Stimulated activated CD4-positive, alpha-beta T cell treated with anti-CD3 and anti-CD28 coated beads, Interleukin-12 subunit alpha, Interleukin-12 subunit beta, amount 100 ng/mL, for 24 hours (primary cell): ENCODE measurements at regions not wholly inside any gene's neighbourhood (a gene's known extent, or its start where the extent isn't known, plus 50 kb on each side); places are given as distances from the start of the nearest gene placed in this dataset.

ENCODE experiments used
- DNase-seq, 2 experiments: peaks; one replicate each; pipeline ENCODE4 v3.0.0-alpha.2; 2020; ENCODE audit warnings: low read depth in 2 of 2

DNA sequence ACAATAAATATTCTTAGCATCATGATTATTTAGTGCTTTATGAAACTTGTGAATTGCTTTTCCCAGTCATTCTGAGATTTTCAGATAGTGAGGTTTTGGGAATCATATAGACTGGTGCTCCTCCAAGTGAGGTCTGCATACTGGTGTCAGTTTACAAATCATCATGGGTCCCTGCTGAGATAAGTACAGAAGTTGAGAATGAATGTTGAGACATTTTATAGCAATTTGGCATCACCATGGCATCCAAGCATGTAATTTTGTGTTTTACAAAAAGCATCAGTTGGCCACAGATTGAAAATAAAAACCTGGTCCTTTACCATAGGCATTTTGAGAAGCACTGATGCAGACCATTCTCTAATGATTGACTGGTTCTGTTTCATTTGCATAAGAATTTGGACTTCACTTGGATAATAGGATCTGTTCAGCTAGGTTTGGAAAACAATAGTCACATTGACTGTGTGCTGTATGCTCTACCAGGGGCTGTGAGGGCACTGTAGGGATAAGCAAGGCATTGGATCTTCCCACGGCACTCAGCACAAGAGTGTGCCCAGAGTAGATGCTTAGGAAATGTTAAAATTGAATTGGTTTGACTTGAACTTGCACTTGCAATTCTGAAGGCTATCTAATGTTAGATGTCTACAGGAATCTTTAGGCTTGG is 79.0 kb upstream of the JUN start:
- no peak for DNase-seq

DNA sequence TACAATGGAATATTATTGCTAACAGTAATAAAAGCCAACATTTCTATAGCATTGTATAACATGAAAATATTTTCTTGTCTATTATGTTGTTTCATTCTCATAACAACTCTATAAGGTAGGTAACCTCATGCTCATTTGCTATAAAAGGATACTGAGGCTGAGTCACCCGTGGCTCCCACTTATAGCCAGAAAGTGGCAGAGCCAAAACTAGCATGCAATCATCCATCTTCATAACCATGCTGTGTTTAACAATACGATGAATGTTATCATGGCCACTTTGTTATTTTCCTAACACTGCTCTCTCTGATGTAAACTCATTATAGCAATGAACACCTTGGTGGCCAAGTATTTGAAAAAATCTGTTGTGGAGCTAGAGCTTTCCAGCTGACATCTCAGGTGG is 80.8 kb upstream of the JUN start:
- DNase-seq = no peak

GRCh38 chr1:58866578-58866977 is 82.7 kb upstream of the JUN start:
- DNase-seq = no peak

- DNase-seq = no peak
Measured at GRCh38 chr1:58869638-58870297, 85.9 kb upstream of the JUN start.

DNA sequence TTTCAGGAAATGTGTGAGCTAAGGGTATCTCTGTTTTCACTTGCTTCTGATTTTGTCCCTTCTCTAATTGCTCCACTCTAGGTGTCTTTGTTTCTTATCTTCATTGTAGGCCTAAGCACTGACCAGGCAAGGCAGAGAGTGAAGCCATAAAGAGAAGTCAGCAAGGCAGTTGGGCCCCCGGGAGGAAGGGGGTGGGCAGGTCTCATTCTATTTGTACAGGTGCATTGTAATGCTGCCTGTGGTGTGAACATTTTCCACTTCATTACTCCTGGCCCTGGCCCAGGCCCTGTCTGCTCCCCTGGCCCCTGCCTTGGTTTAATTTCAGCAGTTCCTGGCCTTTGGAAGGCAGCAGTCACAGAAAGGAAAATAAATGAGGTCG is 86.4 kb upstream of the JUN start:
- DNase-seq = no peak

DNA sequence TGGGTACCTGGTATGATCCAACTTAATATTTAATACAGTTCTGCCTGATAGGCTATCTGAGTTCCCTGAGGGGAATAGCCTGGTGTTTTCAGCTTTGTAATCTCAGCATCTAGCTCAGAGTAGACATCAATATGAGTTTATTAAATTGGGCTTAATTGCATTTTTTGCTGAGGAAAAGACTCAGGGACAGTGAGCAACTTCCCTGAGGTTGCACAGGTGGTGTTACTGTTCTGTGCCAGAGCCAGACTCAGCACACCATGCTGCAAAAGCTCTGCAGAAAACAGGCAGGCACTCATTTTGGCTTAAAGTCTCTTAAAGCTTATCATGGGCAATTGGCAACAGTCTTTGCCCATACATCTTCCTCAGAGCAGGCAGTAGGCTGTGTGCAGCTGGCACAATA is 90.5 kb upstream of the JUN start:
- no peak for DNase-seq

DNA sequence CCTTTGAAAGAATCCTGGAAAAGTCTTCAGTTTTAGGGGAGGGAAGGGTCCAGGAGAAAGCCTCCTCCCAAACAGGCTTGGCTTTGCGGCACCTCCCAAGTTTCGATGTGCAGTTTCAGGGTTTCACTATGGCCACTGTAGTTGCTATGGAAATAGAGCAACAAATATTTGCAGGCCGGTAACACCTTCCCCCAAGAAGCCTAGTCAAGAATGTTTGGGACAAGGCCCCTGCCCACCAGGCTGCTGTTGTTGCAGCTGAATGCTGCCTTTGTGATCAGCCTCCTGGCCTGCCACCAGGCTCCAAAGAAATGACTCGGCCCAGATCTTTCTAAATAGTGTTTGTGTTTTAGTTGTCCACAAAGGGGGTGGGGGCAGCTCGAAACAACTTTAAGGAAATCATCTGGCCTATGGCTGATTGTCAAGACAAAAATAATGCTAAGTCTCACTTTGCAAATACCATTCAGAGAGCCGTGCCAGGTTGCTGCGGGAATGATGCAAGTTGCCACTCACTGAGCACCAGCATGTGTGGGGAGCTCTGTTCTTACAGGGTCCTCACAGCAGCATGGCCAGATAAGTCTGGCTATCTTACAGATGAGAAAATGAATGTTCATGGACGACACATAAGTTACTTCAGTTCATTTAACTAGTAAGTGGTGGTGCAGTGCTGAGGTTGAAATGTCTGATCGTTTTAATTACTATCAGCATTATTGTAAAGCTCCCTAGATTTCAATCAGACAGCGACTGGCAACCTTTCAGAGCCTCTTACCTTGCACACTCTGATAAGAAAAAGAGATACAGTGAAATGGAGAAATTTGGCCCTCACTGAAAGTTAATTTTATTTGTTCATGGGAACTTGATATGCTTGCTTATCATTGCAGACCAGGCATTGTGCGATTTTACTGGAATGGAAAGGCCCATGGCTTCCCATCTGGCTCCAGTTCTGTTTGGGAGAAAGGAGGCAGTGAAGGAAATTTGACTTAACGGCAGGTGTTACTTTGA is 91.2 kb upstream of the JUN start:
- no peak for DNase-seq

DNA sequence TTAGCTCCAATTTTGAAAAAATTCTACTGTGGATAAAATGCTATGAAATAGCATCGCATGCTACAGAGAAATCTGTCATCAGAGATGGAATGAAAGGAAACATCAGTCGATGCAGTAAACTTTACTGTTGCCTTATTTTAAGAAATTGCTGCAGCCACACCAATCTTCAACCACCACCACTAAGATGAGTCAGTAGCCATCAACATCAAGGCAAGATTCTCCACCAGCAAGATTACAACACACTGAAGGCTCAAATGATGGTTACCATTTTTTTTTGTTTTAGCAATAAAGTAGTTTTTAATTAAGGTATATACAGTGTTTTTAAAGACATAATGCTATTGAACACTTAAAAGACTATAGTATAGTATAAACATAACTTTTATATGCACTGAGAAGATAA is 95.6 kb upstream of the JUN start:
- DNase-seq = no peak

DNA sequence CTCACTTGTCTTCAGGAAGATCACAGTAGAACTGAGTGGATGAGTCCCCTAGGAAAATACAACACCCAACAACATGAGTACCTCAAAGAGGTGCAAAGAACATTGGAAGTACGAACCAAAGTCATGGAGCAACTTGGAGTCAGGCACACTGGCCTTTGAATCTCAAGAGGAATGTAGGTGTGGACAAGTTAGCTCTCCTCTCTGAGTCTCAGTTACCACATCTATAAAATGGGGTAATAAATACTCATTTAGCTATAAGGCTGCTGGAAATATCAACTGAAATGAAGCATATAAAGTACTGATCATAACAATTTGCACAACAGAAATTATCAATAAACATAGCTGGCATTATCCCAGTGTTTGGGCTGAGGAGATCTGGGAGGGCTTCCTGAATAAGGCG is 96.7 kb upstream of the JUN start:
- DNase-seq = no peak

- no peak for DNase-seq
Measured at GRCh38 chr1:58881471-58881994, 97.7 kb upstream of the JUN start.

DNA sequence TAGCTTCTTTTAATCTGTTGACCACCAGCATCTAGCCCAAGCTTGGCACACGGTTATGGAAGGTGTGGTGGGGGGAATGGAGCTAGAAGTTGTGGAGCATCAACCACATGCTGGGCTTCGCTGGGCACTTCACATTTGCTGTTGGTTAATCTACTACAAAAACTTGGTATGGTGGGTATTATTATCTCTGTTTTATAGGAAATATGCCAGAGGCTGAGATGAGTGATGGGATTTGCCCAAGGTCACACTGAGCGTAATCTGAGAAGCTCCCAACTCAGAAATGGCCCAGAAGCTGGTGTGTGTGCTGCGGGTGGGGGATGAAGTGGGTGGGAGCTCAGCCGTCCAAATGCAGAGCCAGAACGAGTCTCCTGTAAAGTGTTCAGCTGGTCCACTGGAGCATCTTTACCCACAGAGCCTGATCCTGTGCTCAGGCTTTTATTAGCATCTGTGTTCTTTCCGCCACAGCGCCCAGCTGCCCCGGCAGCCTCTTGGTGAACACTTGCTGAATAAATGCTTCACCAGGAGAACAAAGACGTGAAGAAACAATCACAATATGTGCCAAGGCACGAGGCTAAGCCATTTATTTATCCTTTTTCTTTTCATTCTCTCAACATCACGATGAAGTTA is 98.6 kb upstream of the JUN start:
- no peak for DNase-seq

GRCh38 chr1:58883037-58883887 is 99.4 kb upstream of the JUN start:
- no peak for DNase-seq

DNA sequence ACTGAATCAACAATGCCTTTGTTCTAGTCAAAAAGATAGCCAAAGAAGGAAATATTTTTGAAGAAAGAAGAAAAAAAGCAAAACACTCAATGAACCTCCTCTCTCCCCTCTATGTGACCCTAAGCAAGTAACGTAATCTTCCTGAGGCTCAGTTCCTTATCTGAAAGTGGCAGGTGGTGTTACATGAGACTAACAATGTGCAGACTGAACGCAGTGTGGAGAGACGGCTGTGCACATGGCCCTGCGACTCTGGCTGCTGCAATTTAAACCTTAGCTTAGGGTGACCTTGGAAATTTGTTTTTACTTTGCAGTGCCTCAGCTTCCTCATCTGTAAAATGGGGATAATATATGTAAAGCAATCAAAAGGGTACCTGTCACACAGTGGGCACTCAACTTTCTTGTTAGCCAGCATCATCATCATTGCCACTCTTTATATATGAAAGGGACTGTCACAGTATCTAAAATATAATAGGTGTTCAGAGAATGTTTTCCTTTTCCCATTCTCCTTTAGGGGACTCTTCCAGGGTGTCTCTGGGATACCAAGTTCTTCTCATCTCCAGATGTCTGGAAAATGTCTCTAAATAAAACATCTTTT is 100.1 kb upstream of the JUN start:
- DNase-seq = no peak

- DNase-seq = no peak
Measured at GRCh38 chr1:58884706-58885661, 101.1 kb upstream of the JUN start.

- no peak for DNase-seq
Measured at GRCh38 chr1:58885998-58886397, 102.2 kb upstream of the JUN start.

DNA sequence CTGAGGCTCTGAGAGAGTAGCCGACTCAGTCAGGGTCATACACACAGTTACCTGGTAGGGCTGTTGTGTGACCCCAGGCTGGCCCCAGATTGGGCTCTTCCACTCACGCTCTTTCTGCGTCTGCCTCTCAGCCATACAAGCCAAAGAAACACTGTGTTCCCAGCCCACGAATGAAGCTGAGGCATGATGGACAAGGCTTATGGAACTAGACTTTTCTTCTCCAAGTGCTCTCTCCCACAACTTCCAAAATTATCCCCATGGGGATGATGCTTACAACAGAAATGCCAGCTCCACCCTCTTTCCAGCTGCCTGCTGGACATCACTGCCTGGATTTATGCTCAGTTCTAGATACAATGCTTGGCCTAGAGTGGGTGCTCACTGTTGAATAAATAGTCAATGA is 102.8 kb upstream of the JUN start:
- no peak for DNase-seq

GRCh38 chr1:58887059-58887458 is 103.2 kb upstream of the JUN start:
- no peak for DNase-seq

DNA sequence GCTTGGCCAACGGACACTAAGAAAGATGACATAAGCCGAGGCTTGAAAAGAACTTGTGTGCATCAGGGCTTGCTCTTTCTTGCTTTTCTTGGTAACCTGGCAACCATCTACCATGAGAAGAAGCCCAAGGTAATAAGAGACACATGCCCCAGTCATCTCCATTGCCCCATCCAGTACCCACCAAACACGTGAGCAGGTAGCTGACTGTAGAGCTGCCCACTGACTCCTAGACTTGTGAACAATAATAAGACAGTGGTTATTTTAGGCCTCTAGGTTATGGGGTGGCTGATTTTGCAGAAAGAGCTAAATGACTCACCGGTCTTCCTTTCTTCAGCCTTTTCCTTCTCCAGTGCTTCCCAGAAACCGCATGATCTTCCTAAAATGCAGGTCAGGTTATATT is 105.0 kb upstream of the JUN start:
- no peak for DNase-seq

GRCh38 chr1:58890113-58890512 is 106.3 kb upstream of the JUN start:
- no peak for DNase-seq

- DNase-seq = no peak
Measured at GRCh38 chr1:58890609-58891008, 106.8 kb upstream of the JUN start.
